GM23338 (cell line): ENCODE measurements at regions not wholly inside any gene's neighbourhood (a gene's known extent, or its start where the extent isn't known, plus 50 kb on each side); places are given as distances from the start of the nearest gene placed in this dataset.

ENCODE experiments used
- ATAC-seq: fragments of 200-7000 bp; cut with Tn5 transposase; 3 replicates; pipeline ENCODE4 v1.9.1; 2020
- DNase-seq: peaks from one replicate; pipeline ENCODE4 v3.0.0-alpha.2; 2015; ENCODE audit warnings: low spot score
- H2AFZ ChIP-seq: fragments of 200-600 bp; sonication (generic); 2 replicates; pipeline ENCODE4 v1.8.0; 2016; ENCODE audit warnings: antibody characterized with exemption, mild to moderate bottlenecking, moderate library complexity
- H3F3A ChIP-seq: fragments of 200-600 bp; sonication (generic); replicated peaks from 2 replicates; pipeline ENCODE4 v1.8.0; 2017; ENCODE audit warnings: antibody characterized with exemption, mixed run types, low read depth
- H3K27ac ChIP-seq: fragments of 200-600 bp; sonication (generic); 2 replicates; pipeline ENCODE4 v1.6.1; 2016; ENCODE audit warnings: low read depth
- H3K27me3 ChIP-seq: fragments of 200-600 bp; sonication (generic); 2 replicates; pipeline ENCODE4 v1.8.0; 2016; ENCODE audit warnings: mild to moderate bottlenecking, mixed run types, moderate library complexity; ENCODE audit not compliant: insufficient read depth
- H3K36me3 ChIP-seq: fragments of 200-600 bp; sonication (generic); 2 replicates; pipeline ENCODE4 v1.8.0; 2016; ENCODE audit warnings: mild to moderate bottlenecking; ENCODE audit not compliant: insufficient read depth
- H3K4me1 ChIP-seq: fragments of 200-600 bp; sonication (generic); 2 replicates; pipeline ENCODE4 v1.8.0; 2016; ENCODE audit warnings: mild to moderate bottlenecking, moderate library complexity; ENCODE audit not compliant: insufficient read depth
- H3K4me2 ChIP-seq: fragments of 200-600 bp; sonication (generic); 2 replicates; pipeline ENCODE4 v1.7.1; 2017; ENCODE audit warnings: mixed run types
- H3K4me3 ChIP-seq: fragments of 200-600 bp; sonication (generic); 2 replicates; pipeline ENCODE4 v1.6.1; 2016; ENCODE audit warnings: mixed run types
- H3K79me2 ChIP-seq: fragments of 200-600 bp; sonication (generic); replicated peaks from 2 replicates; pipeline ENCODE4 v1.8.0; 2017; ENCODE audit warnings: mild to moderate bottlenecking; ENCODE audit not compliant: insufficient read depth
- H3K9me2 ChIP-seq: fragments of 200-600 bp; sonication (generic); 2 replicates; pipeline ENCODE4 v1.8.0; 2017; ENCODE audit not compliant: insufficient read depth
- H4K20me1 ChIP-seq: fragments of 200-600 bp; sonication (generic); replicated peaks from 2 replicates; pipeline ENCODE4 v1.8.0; 2017; ENCODE audit warnings: mild to moderate bottlenecking; ENCODE audit not compliant: insufficient read depth
- H3K27ac Mint-ChIP-seq: 2 replicates; pipeline ENCODE4 v1.8.0; 2020; ENCODE audit warnings: inconsistent platforms, mild to moderate bottlenecking, moderate library complexity, mixed read lengths
- H3K27me3 Mint-ChIP-seq: 3 replicates; pipeline ENCODE4 v1.8.0; 2022; ENCODE audit warnings: low read depth, mild to moderate bottlenecking, moderate library complexity, mixed read lengths, inconsistent platforms; ENCODE audit not compliant: insufficient read depth, poor library complexity
- H3K36me3 Mint-ChIP-seq: 3 replicates; pipeline ENCODE4 v1.8.0; 2021; ENCODE audit warnings: low read depth, mild to moderate bottlenecking, inconsistent platforms, moderate library complexity, mixed read lengths
- H3K4me1 Mint-ChIP-seq: 3 replicates; pipeline ENCODE4 v1.8.0; 2020; ENCODE audit warnings: mild to moderate bottlenecking, inconsistent platforms, mixed read lengths
- H3K4me3 Mint-ChIP-seq: 3 replicates; pipeline ENCODE4 v1.8.0; 2021; ENCODE audit warnings: moderate library complexity, mild to moderate bottlenecking, inconsistent platforms, mixed read lengths
- H3K9me3 Mint-ChIP-seq: 3 replicates; pipeline ENCODE4 v1.8.0; 2020; ENCODE audit warnings: moderate library complexity, mild to moderate bottlenecking, inconsistent platforms, mixed read lengths
- ETS1 ChIP-seq: IDR thresholded peaks from 2 replicates; pipeline ENCODE4 v1.6.1; 2016; ENCODE audit warnings: antibody characterized with exemption
- NANOG ChIP-seq: IDR thresholded peaks from 2 replicates; pipeline ENCODE4 v1.6.1; 2016; ENCODE audit warnings: antibody characterized with exemption, borderline replicate concordance
- REST ChIP-seq: IDR thresholded peaks from one replicate; pipeline ENCODE4 v1.6.1; 2018; ENCODE audit warnings: antibody characterized with exemption; ENCODE audit not compliant: unreplicated experiment
- STAT1 ChIP-seq: IDR thresholded peaks from one replicate; pipeline ENCODE4 v1.6.1; 2016; ENCODE audit warnings: antibody characterized with exemption; ENCODE audit not compliant: unreplicated experiment
- ZNF114 ChIP-seq: fragments of 250-450 bp; sonication (Bioruptor Pico); IDR thresholded peaks from 2 replicates; pipeline ENCODE4 v1.5.0; 2020; ENCODE audit warnings: mild to moderate bottlenecking, moderate library complexity
- ZNF331 ChIP-seq: fragments of 250-450 bp; sonication (Bioruptor Pico); IDR thresholded peaks from 2 replicates; pipeline ENCODE4 v1.5.0; 2020; ENCODE audit warnings: low read depth, mild to moderate bottlenecking, moderate library complexity
- ZNF462 ChIP-seq: fragments of 250-450 bp; sonication (Bioruptor Pico); IDR thresholded peaks from 2 replicates; pipeline ENCODE4 v1.5.0; 2020; ENCODE audit warnings: mild to moderate bottlenecking, moderate library complexity

GRCh38 chr10:10869592-10869991 is 148.1 kb upstream of the CELF2 start:
- Mint-ChIP-seq H3K27me3 (peaks cover 4% of the 10 kb centered on the region), H3K36me3 (no peaks in the 10 kb centered on the region), H3K4me1 (peaks cover 19% of the 10 kb centered on the region), H3K9me3 (no peaks in the 10 kb centered on the region), H3K27ac (no peak overlapping the region), H3K4me3 (no peak overlapping the region)
- Histone ChIP-seq H3K27ac (no peak overlapping the region), H4K20me1 (no peaks in the 10 kb centered on the region), H3K4me3 (no peak overlapping the region), H3K4me1 (no peaks in the 10 kb centered on the region), H2AFZ (no peak overlapping the region), H3K27me3 (no peaks in the 10 kb centered on the region), H3F3A (no peaks in the 10 kb centered on the region), H3K79me2 (no peaks in the 10 kb centered on the region), H3K36me3 (no peaks in the 10 kb centered on the region), H3K9me2 (no peaks in the 10 kb centered on the region), H3K4me2 (no peak overlapping the region)
- TF ChIP-seq ZNF462 (no peak), ZNF114 (no peak), NANOG (no peak), STAT1 (no peak)
- ATAC-seq (no peak), DNase-seq (no peak)

- peaks cover 19% of the 10 kb centered on the region for H3K4me1 Mint-ChIP-seq
- H3K4me2 ChIP-seq, result no peak overlapping the region
- DNase-seq (peak; percentile 8), ATAC-seq (no peak)
- no peak overlapping the region for H3K4me3 ChIP-seq
- no peaks in the 10 kb centered on the region for H3K36me3 Mint-ChIP-seq
- H3K4me3 Mint-ChIP-seq, result no peak overlapping the region
- no peaks in the 10 kb centered on the region for H3K4me1 ChIP-seq
- H3K36me3 ChIP-seq, result no peaks in the 10 kb centered on the region
- H3K27me3 ChIP-seq, result no peaks in the 10 kb centered on the region
- H3F3A ChIP-seq, result no peaks in the 10 kb centered on the region
- TF ChIP-seq ZNF331 (CRISPR knock-in tag), result no peak
- no peak for TF ChIP-seq ETS1
- TF ChIP-seq REST, result no peak
- TF ChIP-seq STAT1, result no peak
- H3K27ac ChIP-seq, result no peak overlapping the region
- H4K20me1 ChIP-seq, result no peaks in the 10 kb centered on the region
- H3K9me3 Mint-ChIP-seq, result no peaks in the 10 kb centered on the region
- peaks cover 4% of the 10 kb centered on the region for H3K27me3 Mint-ChIP-seq
- no peak overlapping the region for H2AFZ ChIP-seq
- H3K27ac Mint-ChIP-seq, result no peak overlapping the region
- H3K79me2 ChIP-seq, result no peaks in the 10 kb centered on the region
- no peaks in the 10 kb centered on the region for H3K9me2 ChIP-seq
These were observed 147.0 kb upstream of the CELF2 start for GRCh38 chr10:10870523-10871241.
